GM23338 (cell line): ENCODE measurements at regions not wholly inside any gene's neighbourhood (a gene's known extent, or its start where the extent isn't known, plus 50 kb on each side); places are given as distances from the start of the nearest gene placed in this dataset.

Experiments used
- ATAC-seq: fragments of 200-7000 bp; cut with Tn5 transposase; 3 replicates; pipeline ENCODE4 v1.9.1; 2020
- DNase-seq: peaks from one replicate; pipeline ENCODE4 v3.0.0-alpha.2; 2015; ENCODE audit warnings: low spot score
- H2AFZ ChIP-seq: fragments of 200-600 bp; sonication (generic); 2 replicates; pipeline ENCODE4 v1.8.0; 2016; ENCODE audit warnings: antibody characterized with exemption, mild to moderate bottlenecking, moderate library complexity
- H3F3A ChIP-seq: fragments of 200-600 bp; sonication (generic); replicated peaks from 2 replicates; pipeline ENCODE4 v1.8.0; 2017; ENCODE audit warnings: antibody characterized with exemption, mixed run types, low read depth
- H3K27ac ChIP-seq: fragments of 200-600 bp; sonication (generic); 2 replicates; pipeline ENCODE4 v1.6.1; 2016; ENCODE audit warnings: low read depth
- H3K27me3 ChIP-seq: fragments of 200-600 bp; sonication (generic); 2 replicates; pipeline ENCODE4 v1.8.0; 2016; ENCODE audit warnings: mild to moderate bottlenecking, mixed run types, moderate library complexity; ENCODE audit not compliant: insufficient read depth
- H3K36me3 ChIP-seq: fragments of 200-600 bp; sonication (generic); 2 replicates; pipeline ENCODE4 v1.8.0; 2016; ENCODE audit warnings: mild to moderate bottlenecking; ENCODE audit not compliant: insufficient read depth
- H3K4me1 ChIP-seq: fragments of 200-600 bp; sonication (generic); 2 replicates; pipeline ENCODE4 v1.8.0; 2016; ENCODE audit warnings: mild to moderate bottlenecking, moderate library complexity; ENCODE audit not compliant: insufficient read depth
- H3K4me2 ChIP-seq: fragments of 200-600 bp; sonication (generic); 2 replicates; pipeline ENCODE4 v1.7.1; 2017; ENCODE audit warnings: mixed run types
- H3K4me3 ChIP-seq: fragments of 200-600 bp; sonication (generic); 2 replicates; pipeline ENCODE4 v1.6.1; 2016; ENCODE audit warnings: mixed run types
- H3K79me2 ChIP-seq: fragments of 200-600 bp; sonication (generic); replicated peaks from 2 replicates; pipeline ENCODE4 v1.8.0; 2017; ENCODE audit warnings: mild to moderate bottlenecking; ENCODE audit not compliant: insufficient read depth
- H3K9me2 ChIP-seq: fragments of 200-600 bp; sonication (generic); 2 replicates; pipeline ENCODE4 v1.8.0; 2017; ENCODE audit not compliant: insufficient read depth
- H4K20me1 ChIP-seq: fragments of 200-600 bp; sonication (generic); replicated peaks from 2 replicates; pipeline ENCODE4 v1.8.0; 2017; ENCODE audit warnings: mild to moderate bottlenecking; ENCODE audit not compliant: insufficient read depth
- H3K27ac Mint-ChIP-seq: 2 replicates; pipeline ENCODE4 v1.8.0; 2020; ENCODE audit warnings: inconsistent platforms, mild to moderate bottlenecking, moderate library complexity, mixed read lengths
- H3K27me3 Mint-ChIP-seq: 3 replicates; pipeline ENCODE4 v1.8.0; 2022; ENCODE audit warnings: low read depth, mild to moderate bottlenecking, moderate library complexity, mixed read lengths, inconsistent platforms; ENCODE audit not compliant: insufficient read depth, poor library complexity
- H3K36me3 Mint-ChIP-seq: 3 replicates; pipeline ENCODE4 v1.8.0; 2021; ENCODE audit warnings: low read depth, mild to moderate bottlenecking, inconsistent platforms, moderate library complexity, mixed read lengths
- H3K4me1 Mint-ChIP-seq: 3 replicates; pipeline ENCODE4 v1.8.0; 2020; ENCODE audit warnings: mild to moderate bottlenecking, inconsistent platforms, mixed read lengths
- H3K4me3 Mint-ChIP-seq: 3 replicates; pipeline ENCODE4 v1.8.0; 2021; ENCODE audit warnings: moderate library complexity, mild to moderate bottlenecking, inconsistent platforms, mixed read lengths
- H3K9me3 Mint-ChIP-seq: 3 replicates; pipeline ENCODE4 v1.8.0; 2020; ENCODE audit warnings: moderate library complexity, mild to moderate bottlenecking, inconsistent platforms, mixed read lengths
- TF ChIP-seq, protein P1 (sequence below), 2 experiments: fragments of 200-600 bp in 1 of 2; sonication (generic) in 1 of 2; conservative IDR thresholded peaks; 2 replicates each; pipeline versions ENCODE4 v1.5.1 to v1.6.1; 2016 to 2017; ENCODE audit warnings: antibody characterized with exemption in 2 of 2, low read depth in 2 of 2, mild to moderate bottlenecking in 2 of 2, moderate library complexity in 1 of 2
- TF ChIP-seq, protein P2 (sequence below): IDR thresholded peaks from 2 replicates; pipeline ENCODE4 v1.6.1; 2016; ENCODE audit warnings: antibody characterized with exemption
- TF ChIP-seq, protein P3 (sequence below): fragments of 250-450 bp; sonication (Bioruptor Pico); IDR thresholded peaks from 2 replicates; pipeline ENCODE4 v1.5.0; 2020; ENCODE audit warnings: mild to moderate bottlenecking, moderate library complexity
- TF ChIP-seq, protein P4 (sequence below): IDR thresholded peaks from one replicate; pipeline ENCODE4 v1.6.1; 2018; ENCODE audit warnings: antibody characterized with exemption; ENCODE audit not compliant: unreplicated experiment

DNA sequence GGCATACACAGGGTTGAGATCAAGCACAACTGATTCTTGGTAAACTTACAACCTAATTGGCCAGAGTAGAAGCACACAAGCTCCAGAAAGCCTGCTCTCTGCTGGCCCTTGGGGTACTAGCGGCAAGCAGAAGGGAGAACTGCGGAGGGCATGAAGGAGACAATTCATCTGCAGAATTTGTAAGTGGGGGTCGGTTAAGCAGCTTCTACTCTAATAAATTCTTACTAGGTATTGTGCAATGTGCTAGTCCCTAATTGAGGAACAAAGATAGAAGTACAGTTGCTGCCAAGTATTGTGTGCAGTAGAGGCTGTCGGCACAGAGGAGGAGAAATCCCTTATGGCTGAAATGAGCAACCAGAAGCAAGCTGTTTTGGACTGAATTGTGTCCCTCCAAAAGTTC lies 91.2 kb upstream of the VEPH1 start:
- no peak overlapping the region for H2AFZ ChIP-seq
- DNase-seq (peak; percentile 45), ATAC-seq (peak; percentile 81)
- H3K27ac ChIP-seq: no peak overlapping the region
- no peaks in the 10 kb centered on the region for H3K36me3 ChIP-seq
- H3K9me2 ChIP-seq: no peaks in the 10 kb centered on the region
- H3K79me2 ChIP-seq: no peaks in the 10 kb centered on the region
- Mint-ChIP-seq H3K4me3 (no peak overlapping the region), H3K4me1 (peaks cover 4% of the 10 kb centered on the region; the same call in 1 of the 3 replicates), H3K9me3 (no peaks in the 10 kb centered on the region), H3K27me3 (no peaks in the 10 kb centered on the region), H3K36me3 (no peaks in the 10 kb centered on the region), H3K27ac (no peak overlapping the region)
- no peak overlapping the region for H3K4me3 ChIP-seq
- no peaks in the 10 kb centered on the region for H3K27me3 ChIP-seq
- TF ChIP-seq, protein P1, sequence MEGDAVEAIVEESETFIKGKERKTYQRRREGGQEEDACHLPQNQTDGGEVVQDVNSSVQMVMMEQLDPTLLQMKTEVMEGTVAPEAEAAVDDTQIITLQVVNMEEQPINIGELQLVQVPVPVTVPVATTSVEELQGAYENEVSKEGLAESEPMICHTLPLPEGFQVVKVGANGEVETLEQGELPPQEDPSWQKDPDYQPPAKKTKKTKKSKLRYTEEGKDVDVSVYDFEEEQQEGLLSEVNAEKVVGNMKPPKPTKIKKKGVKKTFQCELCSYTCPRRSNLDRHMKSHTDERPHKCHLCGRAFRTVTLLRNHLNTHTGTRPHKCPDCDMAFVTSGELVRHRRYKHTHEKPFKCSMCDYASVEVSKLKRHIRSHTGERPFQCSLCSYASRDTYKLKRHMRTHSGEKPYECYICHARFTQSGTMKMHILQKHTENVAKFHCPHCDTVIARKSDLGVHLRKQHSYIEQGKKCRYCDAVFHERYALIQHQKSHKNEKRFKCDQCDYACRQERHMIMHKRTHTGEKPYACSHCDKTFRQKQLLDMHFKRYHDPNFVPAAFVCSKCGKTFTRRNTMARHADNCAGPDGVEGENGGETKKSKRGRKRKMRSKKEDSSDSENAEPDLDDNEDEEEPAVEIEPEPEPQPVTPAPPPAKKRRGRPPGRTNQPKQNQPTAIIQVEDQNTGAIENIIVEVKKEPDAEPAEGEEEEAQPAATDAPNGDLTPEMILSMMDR (conservative IDR thresholded peaks at IDR 0.05; ENCODE audit: low read depth in 2 of 2): peak; percentile 35 to 54
- TF ChIP-seq, protein P2, sequence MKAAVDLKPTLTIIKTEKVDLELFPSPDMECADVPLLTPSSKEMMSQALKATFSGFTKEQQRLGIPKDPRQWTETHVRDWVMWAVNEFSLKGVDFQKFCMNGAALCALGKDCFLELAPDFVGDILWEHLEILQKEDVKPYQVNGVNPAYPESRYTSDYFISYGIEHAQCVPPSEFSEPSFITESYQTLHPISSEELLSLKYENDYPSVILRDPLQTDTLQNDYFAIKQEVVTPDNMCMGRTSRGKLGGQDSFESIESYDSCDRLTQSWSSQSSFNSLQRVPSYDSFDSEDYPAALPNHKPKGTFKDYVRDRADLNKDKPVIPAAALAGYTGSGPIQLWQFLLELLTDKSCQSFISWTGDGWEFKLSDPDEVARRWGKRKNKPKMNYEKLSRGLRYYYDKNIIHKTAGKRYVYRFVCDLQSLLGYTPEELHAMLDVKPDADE: no peak
- H3F3A ChIP-seq: no peaks in the 10 kb centered on the region
- H3K4me1 ChIP-seq: 0 out of 2 replicates have a peak, but pooled peaks cover under 1% of the 10 kb centered on the region
- H4K20me1 ChIP-seq: no peaks in the 10 kb centered on the region
- H3K4me2 ChIP-seq: no peak overlapping the region

DNA sequence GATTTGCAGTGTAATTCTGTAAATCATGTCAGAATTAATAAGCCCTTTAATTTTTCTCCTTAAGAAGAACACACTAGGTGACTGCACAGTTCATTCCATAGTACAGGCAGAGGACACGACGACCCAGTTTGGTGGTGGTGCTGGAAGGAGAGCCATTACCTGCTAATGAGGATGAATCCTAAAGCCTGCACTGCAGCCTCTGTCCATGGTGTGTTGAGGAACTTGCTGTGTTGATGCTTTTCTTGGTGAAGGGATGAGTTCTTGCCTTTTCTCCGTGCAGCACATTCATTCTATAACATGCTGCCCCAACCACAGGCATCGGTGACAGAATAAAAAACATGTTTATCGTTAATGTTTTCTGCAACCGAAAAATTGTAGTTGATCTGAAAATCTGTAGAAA lies 89.6 kb upstream of the VEPH1 start:
- Histone ChIP-seq H3K79me2 (no peaks in the 10 kb centered on the region), H3K4me2 (no peak overlapping the region), H3F3A (no peaks in the 10 kb centered on the region), H3K27ac (no peak overlapping the region), H4K20me1 (no peaks in the 10 kb centered on the region), H3K36me3 (no peaks in the 10 kb centered on the region), H3K4me3 (no peak overlapping the region), H2AFZ (no peak overlapping the region), H3K27me3 (no peaks in the 10 kb centered on the region), H3K9me2 (no peaks in the 10 kb centered on the region), H3K4me1 (0 out of 2 replicates have a peak, but pooled peaks cover 5% of the 10 kb centered on the region)
- TF ChIP-seq, protein P3, sequence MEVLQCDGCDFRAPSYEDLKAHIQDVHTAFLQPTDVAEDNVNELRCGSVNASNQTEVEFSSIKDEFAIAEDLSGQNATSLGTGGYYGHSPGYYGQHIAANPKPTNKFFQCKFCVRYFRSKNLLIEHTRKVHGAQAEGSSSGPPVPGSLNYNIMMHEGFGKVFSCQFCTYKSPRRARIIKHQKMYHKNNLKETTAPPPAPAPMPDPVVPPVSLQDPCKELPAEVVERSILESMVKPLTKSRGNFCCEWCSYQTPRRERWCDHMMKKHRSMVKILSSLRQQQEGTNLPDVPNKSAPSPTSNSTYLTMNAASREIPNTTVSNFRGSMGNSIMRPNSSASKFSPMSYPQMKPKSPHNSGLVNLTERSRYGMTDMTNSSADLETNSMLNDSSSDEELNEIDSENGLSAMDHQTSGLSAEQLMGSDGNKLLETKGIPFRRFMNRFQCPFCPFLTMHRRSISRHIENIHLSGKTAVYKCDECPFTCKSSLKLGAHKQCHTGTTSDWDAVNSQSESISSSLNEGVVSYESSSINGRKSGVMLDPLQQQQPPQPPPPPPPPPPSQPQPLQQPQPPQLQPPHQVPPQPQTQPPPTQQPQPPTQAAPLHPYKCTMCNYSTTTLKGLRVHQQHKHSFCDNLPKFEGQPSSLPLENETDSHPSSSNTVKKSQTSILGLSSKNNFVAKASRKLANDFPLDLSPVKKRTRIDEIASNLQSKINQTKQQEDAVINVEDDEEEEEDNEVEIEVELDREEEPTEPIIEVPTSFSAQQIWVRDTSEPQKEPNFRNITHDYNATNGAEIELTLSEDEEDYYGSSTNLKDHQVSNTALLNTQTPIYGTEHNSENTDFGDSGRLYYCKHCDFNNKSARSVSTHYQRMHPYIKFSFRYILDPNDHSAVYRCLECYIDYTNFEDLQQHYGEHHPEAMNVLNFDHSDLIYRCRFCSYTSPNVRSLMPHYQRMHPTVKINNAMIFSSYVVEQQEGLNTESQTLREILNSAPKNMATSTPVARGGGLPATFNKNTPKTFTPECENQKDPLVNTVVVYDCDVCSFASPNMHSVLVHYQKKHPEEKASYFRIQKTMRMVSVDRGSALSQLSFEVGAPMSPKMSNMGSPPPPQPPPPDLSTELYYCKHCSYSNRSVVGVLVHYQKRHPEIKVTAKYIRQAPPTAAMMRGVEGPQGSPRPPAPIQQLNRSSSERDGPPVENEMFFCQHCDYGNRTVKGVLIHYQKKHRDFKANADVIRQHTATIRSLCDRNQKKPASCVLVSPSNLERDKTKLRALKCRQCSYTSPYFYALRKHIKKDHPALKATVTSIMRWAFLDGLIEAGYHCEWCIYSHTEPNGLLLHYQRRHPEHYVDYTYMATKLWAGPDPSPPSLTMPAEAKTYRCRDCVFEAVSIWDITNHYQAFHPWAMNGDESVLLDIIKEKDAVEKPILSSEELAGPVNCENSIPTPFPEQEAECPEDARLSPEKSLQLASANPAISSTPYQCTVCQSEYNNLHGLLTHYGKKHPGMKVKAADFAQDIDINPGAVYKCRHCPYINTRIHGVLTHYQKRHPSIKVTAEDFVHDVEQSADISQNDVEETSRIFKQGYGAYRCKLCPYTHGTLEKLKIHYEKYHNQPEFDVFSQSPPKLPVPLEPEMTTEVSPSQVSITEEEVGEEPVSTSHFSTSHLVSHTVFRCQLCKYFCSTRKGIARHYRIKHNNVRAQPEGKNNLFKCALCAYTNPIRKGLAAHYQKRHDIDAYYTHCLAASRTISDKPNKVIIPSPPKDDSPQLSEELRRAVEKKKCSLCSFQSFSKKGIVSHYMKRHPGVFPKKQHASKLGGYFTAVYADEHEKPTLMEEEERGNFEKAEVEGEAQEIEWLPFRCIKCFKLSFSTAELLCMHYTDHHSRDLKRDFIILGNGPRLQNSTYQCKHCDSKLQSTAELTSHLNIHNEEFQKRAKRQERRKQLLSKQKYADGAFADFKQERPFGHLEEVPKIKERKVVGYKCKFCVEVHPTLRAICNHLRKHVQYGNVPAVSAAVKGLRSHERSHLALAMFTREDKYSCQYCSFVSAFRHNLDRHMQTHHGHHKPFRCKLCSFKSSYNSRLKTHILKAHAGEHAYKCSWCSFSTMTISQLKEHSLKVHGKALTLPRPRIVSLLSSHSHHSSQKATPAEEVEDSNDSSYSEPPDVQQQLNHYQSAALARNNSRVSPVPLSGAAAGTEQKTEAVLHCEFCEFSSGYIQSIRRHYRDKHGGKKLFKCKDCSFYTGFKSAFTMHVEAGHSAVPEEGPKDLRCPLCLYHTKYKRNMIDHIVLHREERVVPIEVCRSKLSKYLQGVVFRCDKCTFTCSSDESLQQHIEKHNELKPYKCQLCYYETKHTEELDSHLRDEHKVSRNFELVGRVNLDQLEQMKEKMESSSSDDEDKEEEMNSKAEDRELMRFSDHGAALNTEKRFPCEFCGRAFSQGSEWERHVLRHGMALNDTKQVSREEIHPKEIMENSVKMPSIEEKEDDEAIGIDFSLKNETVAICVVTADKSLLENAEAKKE (CRISPR knock-in tag): no peak
- TF ChIP-seq, protein P4, sequence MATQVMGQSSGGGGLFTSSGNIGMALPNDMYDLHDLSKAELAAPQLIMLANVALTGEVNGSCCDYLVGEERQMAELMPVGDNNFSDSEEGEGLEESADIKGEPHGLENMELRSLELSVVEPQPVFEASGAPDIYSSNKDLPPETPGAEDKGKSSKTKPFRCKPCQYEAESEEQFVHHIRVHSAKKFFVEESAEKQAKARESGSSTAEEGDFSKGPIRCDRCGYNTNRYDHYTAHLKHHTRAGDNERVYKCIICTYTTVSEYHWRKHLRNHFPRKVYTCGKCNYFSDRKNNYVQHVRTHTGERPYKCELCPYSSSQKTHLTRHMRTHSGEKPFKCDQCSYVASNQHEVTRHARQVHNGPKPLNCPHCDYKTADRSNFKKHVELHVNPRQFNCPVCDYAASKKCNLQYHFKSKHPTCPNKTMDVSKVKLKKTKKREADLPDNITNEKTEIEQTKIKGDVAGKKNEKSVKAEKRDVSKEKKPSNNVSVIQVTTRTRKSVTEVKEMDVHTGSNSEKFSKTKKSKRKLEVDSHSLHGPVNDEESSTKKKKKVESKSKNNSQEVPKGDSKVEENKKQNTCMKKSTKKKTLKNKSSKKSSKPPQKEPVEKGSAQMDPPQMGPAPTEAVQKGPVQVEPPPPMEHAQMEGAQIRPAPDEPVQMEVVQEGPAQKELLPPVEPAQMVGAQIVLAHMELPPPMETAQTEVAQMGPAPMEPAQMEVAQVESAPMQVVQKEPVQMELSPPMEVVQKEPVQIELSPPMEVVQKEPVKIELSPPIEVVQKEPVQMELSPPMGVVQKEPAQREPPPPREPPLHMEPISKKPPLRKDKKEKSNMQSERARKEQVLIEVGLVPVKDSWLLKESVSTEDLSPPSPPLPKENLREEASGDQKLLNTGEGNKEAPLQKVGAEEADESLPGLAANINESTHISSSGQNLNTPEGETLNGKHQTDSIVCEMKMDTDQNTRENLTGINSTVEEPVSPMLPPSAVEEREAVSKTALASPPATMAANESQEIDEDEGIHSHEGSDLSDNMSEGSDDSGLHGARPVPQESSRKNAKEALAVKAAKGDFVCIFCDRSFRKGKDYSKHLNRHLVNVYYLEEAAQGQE: peak; percentile 42
- no peak for DNase-seq
- ATAC-seq: no peak
- Mint-ChIP-seq H3K4me3 (no peak overlapping the region), H3K27me3 (no peaks in the 10 kb centered on the region), H3K36me3 (no peaks in the 10 kb centered on the region), H3K9me3 (peaks cover 1% of the 10 kb centered on the region; the same call in 1 of the 3 replicates), H3K27ac (no peak overlapping the region), H3K4me1 (peaks cover 14% of the 10 kb centered on the region)
